AG04450 (cell line): ENCODE measurements at regions not wholly inside any gene's neighbourhood (a gene's known extent, or its start where the extent isn't known, plus 50 kb on each side); places are given as distances from the start of the nearest gene placed in this dataset.

Experiments used
- CTCF ChIA-PET: fragments of 300-600, 350-600 bp; formaldehyde crosslinking; extraction: SDS; loops from one replicate; lab custom pipeline; 2022; ENCODE audit warnings: antibody characterized with exemption, inconsistent platforms; lab: Charles Lee
- POLR2A ChIA-PET: fragments of 350-600 bp; formaldehyde crosslinking; extraction: SDS; loops from one replicate; lab custom pipeline; 2021; ENCODE audit warnings: antibody characterized with exemption, inconsistent platforms; lab: Yijun Ruan, JAX
- DNase-seq: peaks from one replicate; pipeline ENCODE4 v3.0.0-alpha.2; 2011; ENCODE audit warnings: low read depth, low spot score
- H3K27ac ChIP-seq: one replicate; pipeline ENCODE4 v1.5.1; 2012; ENCODE audit warnings: low read depth, low read length, control low read depth
- H3K27me3 ChIP-seq: one replicate; pipeline ENCODE4 v1.6.0; 2012; ENCODE audit warnings: low read length; ENCODE audit not compliant: control insufficient read depth, insufficient read depth
- H3K4me3 ChIP-seq: 2 replicates; pipeline ENCODE4 v1.5.1; 2011; ENCODE audit warnings: mild to moderate bottlenecking, low read depth, low read length, control low read depth
- H3K9me3 ChIP-seq: 2 replicates; pipeline ENCODE4 v1.5.1; 2012; ENCODE audit warnings: low read length; ENCODE audit not compliant: control insufficient read depth, insufficient read depth
- TF ChIP-seq, protein P1 (sequence below): IDR thresholded peaks from 2 replicates; pipeline ENCODE4 v1.5.1; 2011; ENCODE audit warnings: low read depth, low read length, control low read depth, inconsistent platforms

DNA sequence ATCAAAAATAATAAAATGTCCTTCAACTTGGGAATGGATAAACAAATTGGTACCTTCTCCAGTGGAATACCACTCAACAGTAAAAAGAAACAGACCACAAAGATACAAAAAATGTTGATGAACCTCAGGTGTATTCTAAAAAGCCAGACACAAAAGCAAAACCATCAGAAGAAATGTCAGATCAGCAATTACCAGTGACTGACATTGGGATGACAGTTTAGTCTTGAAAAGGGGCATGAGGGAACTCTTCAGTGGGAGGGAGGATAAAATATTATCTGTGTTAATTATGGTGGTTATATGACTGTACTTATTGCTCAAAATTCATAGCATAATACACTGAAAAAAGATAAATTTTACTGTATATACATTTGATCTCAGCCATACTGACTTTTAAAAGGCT is 473.0 kb downstream of the TMX3 start:
- no peak overlapping the region for H3K4me3 ChIP-seq
- H3K27ac ChIP-seq, result no peak overlapping the region
- no peaks in the 10 kb centered on the region for H3K9me3 ChIP-seq
- ChIA-PET POLR2A (no interaction called here), CTCF (no interaction called here)
- DNase-seq, result no peak
- no peaks in the 10 kb centered on the region for H3K27me3 ChIP-seq
- TF ChIP-seq, protein P1, sequence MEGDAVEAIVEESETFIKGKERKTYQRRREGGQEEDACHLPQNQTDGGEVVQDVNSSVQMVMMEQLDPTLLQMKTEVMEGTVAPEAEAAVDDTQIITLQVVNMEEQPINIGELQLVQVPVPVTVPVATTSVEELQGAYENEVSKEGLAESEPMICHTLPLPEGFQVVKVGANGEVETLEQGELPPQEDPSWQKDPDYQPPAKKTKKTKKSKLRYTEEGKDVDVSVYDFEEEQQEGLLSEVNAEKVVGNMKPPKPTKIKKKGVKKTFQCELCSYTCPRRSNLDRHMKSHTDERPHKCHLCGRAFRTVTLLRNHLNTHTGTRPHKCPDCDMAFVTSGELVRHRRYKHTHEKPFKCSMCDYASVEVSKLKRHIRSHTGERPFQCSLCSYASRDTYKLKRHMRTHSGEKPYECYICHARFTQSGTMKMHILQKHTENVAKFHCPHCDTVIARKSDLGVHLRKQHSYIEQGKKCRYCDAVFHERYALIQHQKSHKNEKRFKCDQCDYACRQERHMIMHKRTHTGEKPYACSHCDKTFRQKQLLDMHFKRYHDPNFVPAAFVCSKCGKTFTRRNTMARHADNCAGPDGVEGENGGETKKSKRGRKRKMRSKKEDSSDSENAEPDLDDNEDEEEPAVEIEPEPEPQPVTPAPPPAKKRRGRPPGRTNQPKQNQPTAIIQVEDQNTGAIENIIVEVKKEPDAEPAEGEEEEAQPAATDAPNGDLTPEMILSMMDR, result no peak

DNA sequence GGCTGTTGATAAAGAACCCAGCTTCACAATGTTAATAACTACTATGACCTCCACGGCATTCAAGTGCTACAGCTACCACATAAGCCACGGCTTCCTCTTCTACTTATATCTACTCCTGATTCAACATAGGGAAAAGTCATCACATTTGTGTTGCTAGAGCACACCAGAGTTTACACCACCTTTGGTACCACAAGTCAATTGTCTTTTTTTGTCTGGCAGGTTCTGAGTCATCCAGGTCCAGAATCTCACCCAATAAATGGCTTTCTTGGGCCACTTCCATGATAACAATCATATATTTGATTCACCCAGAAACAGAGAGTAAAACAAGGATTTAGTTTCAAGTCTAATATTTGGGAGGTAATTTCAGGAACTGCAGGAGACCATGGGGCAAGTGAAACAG is 480.2 kb downstream of the TMX3 start:
- TF ChIP-seq, protein P1, result no peak
- H3K4me3 ChIP-seq, result no peak overlapping the region
- peaks cover 3% of the 10 kb centered on the region; the same call in 1 of the 2 replicates for H3K9me3 ChIP-seq
- POLR2A ChIA-PET, result no interaction called here
- H3K27ac ChIP-seq, result no peak overlapping the region
- H3K27me3 ChIP-seq, result no peaks in the 10 kb centered on the region
- DNase-seq, result no peak
- CTCF ChIA-PET, result no interaction called here

DNA sequence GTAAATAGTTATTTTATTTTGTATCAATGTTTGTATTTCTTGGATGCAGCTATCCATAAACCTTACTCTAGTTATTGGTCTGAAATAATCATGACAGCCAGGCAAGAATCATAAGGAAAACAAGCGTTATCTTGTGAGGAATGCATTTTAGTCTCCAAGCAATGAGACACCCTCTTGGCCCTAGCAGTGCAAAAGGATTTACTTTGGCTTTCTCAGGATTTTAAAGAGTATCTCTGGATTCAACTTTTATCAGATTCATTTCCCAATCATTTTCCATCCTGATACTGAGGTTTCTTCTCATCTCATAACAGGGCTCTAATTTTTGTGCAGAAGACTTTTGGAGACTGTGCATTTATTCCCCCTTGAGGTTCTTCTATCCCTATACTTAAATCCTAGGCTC is 480.8 kb downstream of the TMX3 start:
- CTCF ChIA-PET, result no interaction called here
- H3K27me3 ChIP-seq, result no peaks in the 10 kb centered on the region
- peaks cover 3% of the 10 kb centered on the region; the same call in 1 of the 2 replicates for H3K9me3 ChIP-seq
- TF ChIP-seq, protein P1, result no peak
- no peak for DNase-seq
- H3K4me3 ChIP-seq, result no peak overlapping the region
- no peak overlapping the region for H3K27ac ChIP-seq
- POLR2A ChIA-PET, result no interaction called here

DNA sequence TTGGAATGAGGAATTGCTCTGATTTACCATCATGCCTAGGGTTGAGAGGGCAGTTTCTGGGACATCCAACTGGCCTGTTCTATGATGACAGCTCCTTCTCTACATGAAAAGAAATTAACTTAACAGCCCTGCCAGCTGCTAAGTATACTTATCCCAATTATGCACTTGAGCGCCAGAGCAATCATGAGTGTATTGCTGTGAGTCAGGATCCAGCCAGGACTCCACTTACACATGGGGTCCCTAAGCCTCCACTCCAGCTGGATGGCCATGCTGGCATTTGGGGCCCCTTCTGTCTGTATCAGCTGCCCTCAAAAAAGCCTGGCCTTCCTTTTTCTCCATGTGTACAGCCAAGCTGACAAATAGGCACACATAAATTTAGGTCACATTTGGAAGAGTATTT is 481.9 kb downstream of the TMX3 start:
- no peak overlapping the region for H3K4me3 ChIP-seq
- TF ChIP-seq, protein P1, result no peak
- DNase-seq, result no peak
- peaks cover 3% of the 10 kb centered on the region; the same call in 1 of the 2 replicates for H3K9me3 ChIP-seq
- H3K27me3 ChIP-seq, result no peaks in the 10 kb centered on the region
- POLR2A ChIA-PET, result no interaction called here
- CTCF ChIA-PET, result no interaction called here
- no peak overlapping the region for H3K27ac ChIP-seq

DNA sequence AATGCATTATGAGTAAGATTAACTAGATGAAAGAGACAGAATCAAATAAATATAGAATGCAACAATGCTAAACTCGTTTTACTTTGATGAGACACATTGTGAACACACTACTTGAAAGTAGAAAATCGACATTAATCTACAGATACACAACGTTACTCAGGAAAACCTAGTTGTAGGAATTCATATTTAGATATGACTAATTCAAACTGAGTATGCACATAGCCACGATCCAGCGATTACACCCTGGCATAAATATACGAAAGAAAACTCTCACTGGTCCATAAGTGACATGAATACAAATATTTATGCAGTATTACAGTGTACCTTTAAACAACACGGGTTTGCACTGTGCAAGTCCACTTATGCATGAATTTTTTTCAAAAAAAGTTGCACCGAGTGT is 485.6 kb downstream of the TMX3 start:
- TF ChIP-seq, protein P1, result no peak
- no peak for DNase-seq
- ChIA-PET CTCF (no interaction called here), POLR2A (no interaction called here)
- Histone ChIP-seq H3K27me3 (no peaks in the 10 kb centered on the region), H3K9me3 (peaks cover 3% of the 10 kb centered on the region; the same call in 1 of the 2 replicates), H3K4me3 (no peak overlapping the region), H3K27ac (no peak overlapping the region)
